Fibroblast of skin of left quadriceps (primary cell): ENCODE measurements at regions not wholly inside any gene's neighbourhood (a gene's known extent, or its start where the extent isn't known, plus 50 kb on each side); places are given as distances from the start of the nearest gene placed in this dataset.
A peak's percentile ranks its signal among the peaks of the same experiment; 100 is the strongest.
"Not testable (repeated sequence)": the region's sequence is repeated elsewhere in the genome, so short reads cannot be mapped to it uniquely, and the experiment has no call there.

Experiments used
- DNase-seq, 2 experiments: peaks; one replicate each; pipeline ENCODE4 v3.0.0-alpha.2; 2013; ENCODE audit warnings: low read depth in 2 of 2

GRCh38 chr5:117434254-117434653 is 859.6 kb upstream of the SEMA6A start:
- no peak for DNase-seq

GRCh38 chr5:117433818-117434217 is 859.2 kb upstream of the SEMA6A start:
- no peak for DNase-seq

- no peak for DNase-seq
Observed at GRCh38 chr5:117431091-117431490, 856.5 kb upstream of the SEMA6A start.

- no peak for DNase-seq
Observed at GRCh38 chr5:117425163-117425562, 850.5 kb upstream of the SEMA6A start.

- DNase-seq, result no peak
Observed at GRCh38 chr5:117424559-117424958, 849.9 kb upstream of the SEMA6A start.

- DNase-seq, result no peak
Observed at GRCh38 chr5:117417501-117417900, 842.9 kb upstream of the SEMA6A start.

GRCh38 chr5:117414926-117415325 is 840.3 kb upstream of the SEMA6A start:
- DNase-seq, result no peak

- DNase-seq, result no peak
Observed at GRCh38 chr5:117411701-117412100, 837.1 kb upstream of the SEMA6A start.

GRCh38 chr5:117405197-117405596 is 830.6 kb upstream of the SEMA6A start:
- no peak for DNase-seq

GRCh38 chr5:117394506-117395157 is 820.0 kb upstream of the SEMA6A start:
- no peak for DNase-seq

- DNase-seq, result no peak
Observed at GRCh38 chr5:117393125-117393524, 818.5 kb upstream of the SEMA6A start.

GRCh38 chr5:117380316-117380715 is 805.7 kb upstream of the SEMA6A start:
- DNase-seq, result no peak

GRCh38 chr5:117379521-117379920 is 804.9 kb upstream of the SEMA6A start:
- DNase-seq, result no peak

GRCh38 chr5:117376748-117377147 is 802.1 kb upstream of the SEMA6A start:
- no peak for DNase-seq

- no peak for DNase-seq
Observed at GRCh38 chr5:117359895-117360294, 785.3 kb upstream of the SEMA6A start.

GRCh38 chr5:117357886-117358285 is 783.3 kb upstream of the SEMA6A start:
- DNase-seq, result no peak

- no peak for DNase-seq
Observed at GRCh38 chr5:117347280-117347679, 772.7 kb upstream of the SEMA6A start.

GRCh38 chr5:117343726-117344125 is 769.1 kb upstream of the SEMA6A start:
- not testable (repeated sequence) for DNase-seq

GRCh38 chr5:117337064-117337749 is 762.6 kb upstream of the SEMA6A start:
- DNase-seq, result no peak

- no peak for DNase-seq
Observed at GRCh38 chr5:117336208-117336607, 761.6 kb upstream of the SEMA6A start.

GRCh38 chr5:117333011-117333410 is 758.4 kb upstream of the SEMA6A start:
- no peak for DNase-seq

GRCh38 chr5:117332341-117332740 is 757.7 kb upstream of the SEMA6A start:
- no peak for DNase-seq

GRCh38 chr5:117327511-117327910 is 752.9 kb upstream of the SEMA6A start:
- peak in 1 of 2 experiments; percentile 8 for DNase-seq

GRCh38 chr5:117326997-117327396 is 752.4 kb upstream of the SEMA6A start:
- no peak for DNase-seq
